Activated naive CD4-positive, alpha-beta T cell treated with anti-CD3 and anti-CD28 coated beads, Interleukin-2, amount 10 ng/mL, durations not matched to agents 7 days and 5 days (primary cell): ENCODE measurements at regions not wholly inside any gene's neighbourhood (a gene's known extent, or its start where the extent isn't known, plus 50 kb on each side); places are given as distances from the start of the nearest gene placed in this dataset.

ENCODE experiments used
- CTCF ChIA-PET: fragments of 350-600 bp; sonication (Branson Sonifier 250); formaldehyde crosslinking; loops from one replicate; lab custom pipeline; 2021; ENCODE audit warnings: antibody characterized with exemption; lab: Charles Lee
- DNase-seq: peaks from one replicate; pipeline ENCODE4 v3.0.0-alpha.2; 2020
- H3K27ac Mint-ChIP-seq: one replicate; pipeline ENCODE4 v1.8.0; 2021; ENCODE audit warnings: mild to moderate bottlenecking, moderate library complexity, mixed read lengths
- H3K27me3 Mint-ChIP-seq: one replicate; pipeline ENCODE4 v1.8.0; 2021; ENCODE audit warnings: mild to moderate bottlenecking, mixed read lengths
- H3K36me3 Mint-ChIP-seq: one replicate; pipeline ENCODE4 v1.8.0; 2021; ENCODE audit warnings: mixed read lengths
- H3K4me1 Mint-ChIP-seq: one replicate; pipeline ENCODE4 v1.8.0; 2021; ENCODE audit warnings: mixed read lengths
- H3K4me3 Mint-ChIP-seq: one replicate; pipeline ENCODE4 v1.8.0; 2021; ENCODE audit warnings: mild to moderate bottlenecking, moderate library complexity, mixed read lengths
- H3K9me3 Mint-ChIP-seq: one replicate; pipeline ENCODE4 v1.8.0; 2021; ENCODE audit warnings: mixed read lengths

GRCh38 chr4:20050768-20051167 lies 200.9 kb upstream of the SLIT2 start:
- H3K27me3 Mint-ChIP-seq = no peaks in the 10 kb centered on the region
- no peak overlapping the region for H3K4me3 Mint-ChIP-seq
- no peaks in the 10 kb centered on the region for H3K36me3 Mint-ChIP-seq
- H3K9me3 Mint-ChIP-seq = peaks cover 14% of the 10 kb centered on the region
- CTCF ChIA-PET = no interaction called here
- H3K4me1 Mint-ChIP-seq = no peaks in the 10 kb centered on the region
- no peak overlapping the region for H3K27ac Mint-ChIP-seq
- DNase-seq = no peak

GRCh38 chr4:20049889-20050288 lies 201.8 kb upstream of the SLIT2 start:
- H3K27me3 Mint-ChIP-seq = no peaks in the 10 kb centered on the region
- CTCF ChIA-PET = no interaction called here
- H3K27ac Mint-ChIP-seq = no peak overlapping the region
- no peaks in the 10 kb centered on the region for H3K4me1 Mint-ChIP-seq
- no peak overlapping the region for H3K4me3 Mint-ChIP-seq
- no peak for DNase-seq
- H3K36me3 Mint-ChIP-seq = no peaks in the 10 kb centered on the region
- peaks cover 14% of the 10 kb centered on the region for H3K9me3 Mint-ChIP-seq

- Mint-ChIP-seq H3K36me3 (no peaks in the 10 kb centered on the region), H3K9me3 (peaks cover 13% of the 10 kb centered on the region), H3K27me3 (no peaks in the 10 kb centered on the region), H3K27ac (no peak overlapping the region), H3K4me3 (no peak overlapping the region), H3K4me1 (no peaks in the 10 kb centered on the region)
- no peak for DNase-seq
- CTCF ChIA-PET = no interaction called here
Measured at GRCh38 chr4:20046931-20047677, 204.6 kb upstream of the SLIT2 start.

GRCh38 chr4:20046179-20046578 lies 205.5 kb upstream of the SLIT2 start:
- DNase-seq = no peak
- H3K36me3 Mint-ChIP-seq = no peaks in the 10 kb centered on the region
- no peak overlapping the region for H3K27ac Mint-ChIP-seq
- no peak overlapping the region for H3K4me3 Mint-ChIP-seq
- no peaks in the 10 kb centered on the region for H3K27me3 Mint-ChIP-seq
- CTCF ChIA-PET = no interaction called here
- H3K9me3 Mint-ChIP-seq = peaks cover 11% of the 10 kb centered on the region
- no peaks in the 10 kb centered on the region for H3K4me1 Mint-ChIP-seq

GRCh38 chr4:20044966-20045365 lies 206.7 kb upstream of the SLIT2 start:
- Mint-ChIP-seq H3K9me3 (peaks cover 8% of the 10 kb centered on the region), H3K4me3 (no peak overlapping the region), H3K27me3 (no peaks in the 10 kb centered on the region), H3K4me1 (no peaks in the 10 kb centered on the region), H3K36me3 (no peaks in the 10 kb centered on the region), H3K27ac (no peak overlapping the region)
- DNase-seq = no peak
- CTCF ChIA-PET = no interaction called here

GRCh38 chr4:20044502-20044911 lies 207.2 kb upstream of the SLIT2 start:
- no peaks in the 10 kb centered on the region for H3K27me3 Mint-ChIP-seq
- H3K4me1 Mint-ChIP-seq = no peaks in the 10 kb centered on the region
- no peak overlapping the region for H3K27ac Mint-ChIP-seq
- no peaks in the 10 kb centered on the region for H3K36me3 Mint-ChIP-seq
- CTCF ChIA-PET = no interaction called here
- DNase-seq = no peak
- no peak overlapping the region for H3K4me3 Mint-ChIP-seq
- peaks cover 8% of the 10 kb centered on the region for H3K9me3 Mint-ChIP-seq

GRCh38 chr4:20043991-20044390 lies 207.7 kb upstream of the SLIT2 start:
- CTCF ChIA-PET = no interaction called here
- Mint-ChIP-seq H3K9me3 (peaks cover 8% of the 10 kb centered on the region), H3K36me3 (no peaks in the 10 kb centered on the region), H3K27me3 (no peaks in the 10 kb centered on the region), H3K4me1 (no peaks in the 10 kb centered on the region), H3K27ac (no peak overlapping the region), H3K4me3 (no peak overlapping the region)
- no peak for DNase-seq

- H3K9me3 Mint-ChIP-seq = peaks cover 14% of the 10 kb centered on the region
- H3K27me3 Mint-ChIP-seq = no peaks in the 10 kb centered on the region
- DNase-seq = no peak
- no peak overlapping the region for H3K4me3 Mint-ChIP-seq
- CTCF ChIA-PET = no interaction called here
- H3K27ac Mint-ChIP-seq = no peak overlapping the region
- no peaks in the 10 kb centered on the region for H3K36me3 Mint-ChIP-seq
- no peaks in the 10 kb centered on the region for H3K4me1 Mint-ChIP-seq
Measured at GRCh38 chr4:20042769-20043168, 208.9 kb upstream of the SLIT2 start.

GRCh38 chr4:20041839-20042407 lies 209.8 kb upstream of the SLIT2 start:
- DNase-seq = no peak
- Mint-ChIP-seq H3K9me3 (peaks cover 15% of the 10 kb centered on the region), H3K4me3 (no peak overlapping the region), H3K27me3 (no peaks in the 10 kb centered on the region), H3K4me1 (no peaks in the 10 kb centered on the region), H3K27ac (no peak overlapping the region), H3K36me3 (no peaks in the 10 kb centered on the region)
- CTCF ChIA-PET = no interaction called here

- DNase-seq = no peak
- no peaks in the 10 kb centered on the region for H3K27me3 Mint-ChIP-seq
- peaks cover 9% of the 10 kb centered on the region for H3K9me3 Mint-ChIP-seq
- H3K4me3 Mint-ChIP-seq = no peak overlapping the region
- H3K4me1 Mint-ChIP-seq = no peaks in the 10 kb centered on the region
- H3K27ac Mint-ChIP-seq = no peak overlapping the region
- CTCF ChIA-PET = no interaction called here
- H3K36me3 Mint-ChIP-seq = no peaks in the 10 kb centered on the region
Measured at GRCh38 chr4:20037745-20038144, 214.0 kb upstream of the SLIT2 start.

- no peaks in the 10 kb centered on the region for H3K4me1 Mint-ChIP-seq
- CTCF ChIA-PET = no interaction called here
- no peak overlapping the region for H3K4me3 Mint-ChIP-seq
- peaks cover 2% of the 10 kb centered on the region for H3K9me3 Mint-ChIP-seq
- no peaks in the 10 kb centered on the region for H3K36me3 Mint-ChIP-seq
- no peak for DNase-seq
- no peaks in the 10 kb centered on the region for H3K27me3 Mint-ChIP-seq
- H3K27ac Mint-ChIP-seq = no peak overlapping the region
Measured at GRCh38 chr4:20030108-20030507, 221.6 kb upstream of the SLIT2 start.

GRCh38 chr4:20028645-20029044 lies 223.1 kb upstream of the SLIT2 start:
- no peaks in the 10 kb centered on the region for H3K36me3 Mint-ChIP-seq
- CTCF ChIA-PET = no interaction called here
- H3K27me3 Mint-ChIP-seq = no peaks in the 10 kb centered on the region
- H3K4me3 Mint-ChIP-seq = no peak overlapping the region
- H3K4me1 Mint-ChIP-seq = no peaks in the 10 kb centered on the region
- DNase-seq = no peak
- peaks cover 4% of the 10 kb centered on the region for H3K9me3 Mint-ChIP-seq
- no peak overlapping the region for H3K27ac Mint-ChIP-seq

- Mint-ChIP-seq H3K9me3 (peaks cover 2% of the 10 kb centered on the region), H3K4me3 (no peak overlapping the region)
Measured at GRCh38 chr4:20026456-20026855, 225.2 kb upstream of the SLIT2 start.

GRCh38 chr4:20022471-20022870 lies 229.2 kb upstream of the SLIT2 start:
- H3K4me1 Mint-ChIP-seq = no peaks in the 10 kb centered on the region
- H3K9me3 Mint-ChIP-seq = peaks cover 2% of the 10 kb centered on the region
- H3K27ac Mint-ChIP-seq = no peak overlapping the region
- CTCF ChIA-PET = no interaction called here
- DNase-seq = no peak
- no peak overlapping the region for H3K4me3 Mint-ChIP-seq
- no peaks in the 10 kb centered on the region for H3K27me3 Mint-ChIP-seq
- no peaks in the 10 kb centered on the region for H3K36me3 Mint-ChIP-seq

More at GRCh38 chr4:20026456-20026855, 225.2 kb upstream of the SLIT2 start:
- no peaks in the 10 kb centered on the region for H3K27me3 Mint-ChIP-seq
- no peak for DNase-seq
- CTCF ChIA-PET = no interaction called here
- H3K4me1 Mint-ChIP-seq = no peaks in the 10 kb centered on the region
- no peak overlapping the region for H3K27ac Mint-ChIP-seq
- H3K36me3 Mint-ChIP-seq = no peaks in the 10 kb centered on the region

GRCh38 chr4:20020056-20020455 lies 231.6 kb upstream of the SLIT2 start:
- no peak for DNase-seq
- Mint-ChIP-seq H3K4me3 (no peak overlapping the region), H3K27me3 (no peaks in the 10 kb centered on the region), H3K36me3 (no peaks in the 10 kb centered on the region), H3K4me1 (no peaks in the 10 kb centered on the region), H3K27ac (no peak overlapping the region), H3K9me3 (peaks cover 2% of the 10 kb centered on the region)
- CTCF ChIA-PET = no interaction called here
